GM23338 (cell line): ENCODE measurements at regions not wholly inside any gene's neighbourhood (a gene's known extent, or its start where the extent isn't known, plus 50 kb on each side); places are given as distances from the start of the nearest gene placed in this dataset.

Source experiments
- CREB1 ChIP-seq: fragments of 250-450 bp; sonication (Bioruptor Pico); IDR thresholded peaks from 2 replicates; pipeline ENCODE4 v1.5.0; 2020; ENCODE audit warnings: low read depth, mild to moderate bottlenecking, moderate library complexity
- CTCF ChIP-seq, 2 experiments: fragments of 200-600 bp in 1 of 2; sonication (generic) in 1 of 2; conservative IDR thresholded peaks; 2 replicates each; pipeline versions ENCODE4 v1.5.1 to v1.6.1; 2016 to 2017; ENCODE audit warnings: antibody characterized with exemption in 2 of 2, low read depth in 2 of 2, mild to moderate bottlenecking in 2 of 2, moderate library complexity in 1 of 2
- ETS1 ChIP-seq: IDR thresholded peaks from 2 replicates; pipeline ENCODE4 v1.6.1; 2016; ENCODE audit warnings: antibody characterized with exemption
- EZH2 ChIP-seq: fragments of 200-600 bp; sonication (generic); IDR thresholded peaks from one replicate; pipeline ENCODE4 v1.8.0; 2017; ENCODE audit warnings: antibody characterized with exemption, mild to moderate bottlenecking, low read depth; ENCODE audit not compliant: unreplicated experiment
- EZH2phosphoT487 ChIP-seq: fragments of 200-600 bp; sonication (generic); IDR thresholded peaks from one replicate; pipeline ENCODE4 v1.8.1; 2018; ENCODE audit warnings: antibody characterized with exemption; ENCODE audit not compliant: unreplicated experiment
- JUNB ChIP-seq: IDR thresholded peaks from one replicate; pipeline ENCODE4 v1.6.1; 2016; ENCODE audit warnings: antibody characterized with exemption; ENCODE audit not compliant: unreplicated experiment
- NANOG ChIP-seq: IDR thresholded peaks from 2 replicates; pipeline ENCODE4 v1.6.1; 2016; ENCODE audit warnings: antibody characterized with exemption, borderline replicate concordance
- POLR2AphosphoS5 ChIP-seq: IDR thresholded peaks from 2 replicates; pipeline ENCODE4 v1.6.1; 2016; ENCODE audit warnings: antibody characterized with exemption, low read depth
- REST ChIP-seq: IDR thresholded peaks from one replicate; pipeline ENCODE4 v1.6.1; 2018; ENCODE audit warnings: antibody characterized with exemption; ENCODE audit not compliant: unreplicated experiment
- STAT1 ChIP-seq: IDR thresholded peaks from one replicate; pipeline ENCODE4 v1.6.1; 2016; ENCODE audit warnings: antibody characterized with exemption; ENCODE audit not compliant: unreplicated experiment
- ZNF114 ChIP-seq: fragments of 250-450 bp; sonication (Bioruptor Pico); IDR thresholded peaks from 2 replicates; pipeline ENCODE4 v1.5.0; 2020; ENCODE audit warnings: mild to moderate bottlenecking, moderate library complexity
- ZNF331 ChIP-seq: fragments of 250-450 bp; sonication (Bioruptor Pico); IDR thresholded peaks from 2 replicates; pipeline ENCODE4 v1.5.0; 2020; ENCODE audit warnings: low read depth, mild to moderate bottlenecking, moderate library complexity
- ZNF462 ChIP-seq: fragments of 250-450 bp; sonication (Bioruptor Pico); IDR thresholded peaks from 2 replicates; pipeline ENCODE4 v1.5.0; 2020; ENCODE audit warnings: mild to moderate bottlenecking, moderate library complexity

DNA sequence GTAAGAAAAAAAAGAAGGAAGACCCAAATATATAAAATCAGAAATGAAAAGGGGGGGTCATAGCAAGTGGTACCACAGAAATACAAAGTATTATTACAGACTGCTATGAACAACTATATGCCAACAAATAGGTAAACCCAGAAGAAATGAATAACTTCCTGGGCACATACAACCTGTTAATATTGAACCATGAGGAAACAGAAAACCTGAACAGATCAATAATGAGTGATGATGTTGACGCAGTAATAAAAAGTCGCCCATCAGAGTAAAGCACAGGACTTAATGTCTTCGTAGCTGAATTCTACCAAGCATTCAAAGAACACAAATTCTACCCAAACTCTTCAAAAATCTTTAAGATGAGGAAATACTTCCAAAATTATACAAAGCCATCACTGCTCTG lies 921.6 kb upstream of the SEMA6D start:
- no peak for TF ChIP-seq CTCF (conservative IDR thresholded peaks at IDR 0.05; ENCODE audit: low read depth in 2 of 2)
- TF ChIP-seq EZH2: no peak
- TF ChIP-seq EZH2phosphoT487: no peak
- TF ChIP-seq POLR2AphosphoS5: no peak
- TF ChIP-seq REST: no peak
- no peak for TF ChIP-seq ZNF114 (CRISPR knock-in tag)
- TF ChIP-seq CREB1 (CRISPR knock-in tag): no peak
- no peak for TF ChIP-seq ETS1
- no peak for TF ChIP-seq JUNB
- TF ChIP-seq NANOG: no peak
- no peak for TF ChIP-seq ZNF331 (CRISPR knock-in tag)
- TF ChIP-seq STAT1: no peak
- TF ChIP-seq ZNF462 (CRISPR knock-in tag): no peak
